GM12892 (cell line): ENCODE measurements at regions not wholly inside any gene's neighbourhood (a gene's known extent, or its start where the extent isn't known, plus 50 kb on each side); places are given as distances from the start of the nearest gene placed in this dataset.

Experiments
- DNase-seq: peaks from one replicate; pipeline ENCODE4 v3.0.0; 2011; ENCODE audit not compliant: insufficient read length
- FAIRE-seq: peaks from 2 replicates; lab custom pipeline; 2011; peaks lifted over from hg19 to GRCh38; lab: Jason Lieb, UNC
- POLR2A ChIP-seq: IDR thresholded peaks from 2 replicates; pipeline ENCODE4 v1.6.1; 2011; ENCODE audit warnings: low read depth, low read length, control low read depth
- POLR2AphosphoS5 ChIP-seq: IDR thresholded peaks from 2 replicates; pipeline ENCODE4 v1.6.1; 2011; ENCODE audit warnings: low read depth, low read length, control low read depth
- TAF1 ChIP-seq: IDR thresholded peaks from 2 replicates; pipeline ENCODE4 v1.6.1; 2011; ENCODE audit warnings: low read depth, mild to moderate bottlenecking, control low read depth, low read length, borderline replicate concordance

GRCh38 chr19:30084390-30084819 is 142.4 kb downstream of the URI1 start:
- FAIRE-seq (no peak), DNase-seq (no peak)
- TF ChIP-seq TAF1 (no peak), POLR2AphosphoS5 (no peak), POLR2A (no peak)

- no peak for FAIRE-seq
- DNase-seq: no peak
- TF ChIP-seq POLR2A (no peak), TAF1 (no peak), POLR2AphosphoS5 (no peak)
These were observed 143.4 kb downstream of the URI1 start for GRCh38 chr19:30085394-30085793.

GRCh38 chr19:30086220-30086619 is 144.2 kb downstream of the URI1 start:
- TF ChIP-seq POLR2A (no peak), TAF1 (no peak), POLR2AphosphoS5 (no peak)
- DNase-seq: no peak
- no peak for FAIRE-seq

GRCh38 chr19:30086916-30087315 is 144.9 kb downstream of the URI1 start:
- TF ChIP-seq POLR2AphosphoS5: no peak
- no peak for TF ChIP-seq POLR2A
- TF ChIP-seq TAF1: no peak
- no peak for FAIRE-seq
- no peak for DNase-seq

GRCh38 chr19:30087381-30088138 is 145.5 kb downstream of the URI1 start:
- FAIRE-seq: no peak
- no peak for DNase-seq
- no peak for TF ChIP-seq POLR2A
- no peak for TF ChIP-seq POLR2AphosphoS5
- no peak for TF ChIP-seq TAF1

GRCh38 chr19:30088567-30088966 is 146.5 kb downstream of the URI1 start:
- DNase-seq (no peak), FAIRE-seq (no peak)
- TF ChIP-seq TAF1 (no peak), POLR2A (no peak), POLR2AphosphoS5 (no peak)

- FAIRE-seq (no peak), DNase-seq (no peak)
- TF ChIP-seq POLR2AphosphoS5 (no peak), POLR2A (no peak), TAF1 (no peak)
These were observed 147.1 kb downstream of the URI1 start for GRCh38 chr19:30089086-30089665.

GRCh38 chr19:30090476-30090875 is 148.4 kb downstream of the URI1 start:
- DNase-seq: no peak
- TF ChIP-seq TAF1 (no peak), POLR2A (no peak), POLR2AphosphoS5 (no peak)
- no peak for FAIRE-seq

- DNase-seq (no peak), FAIRE-seq (no peak)
- TF ChIP-seq POLR2AphosphoS5: no peak
- no peak for TF ChIP-seq TAF1
- no peak for TF ChIP-seq POLR2A
These were observed 148.9 kb downstream of the URI1 start for GRCh38 chr19:30090963-30091362.

- DNase-seq (no peak), FAIRE-seq (no peak)
- TF ChIP-seq POLR2AphosphoS5 (no peak), POLR2A (no peak), TAF1 (no peak)
These were observed 149.4 kb downstream of the URI1 start for GRCh38 chr19:30091456-30091855.

GRCh38 chr19:30091856-30092255 is 149.8 kb downstream of the URI1 start:
- TF ChIP-seq POLR2A (no peak), POLR2AphosphoS5 (no peak), TAF1 (no peak)
- no peak for DNase-seq
- no peak for FAIRE-seq

- no peak for FAIRE-seq
- TF ChIP-seq POLR2AphosphoS5 (no peak), TAF1 (no peak), POLR2A (no peak)
These were observed 150.9 kb downstream of the URI1 start for GRCh38 chr19:30092721-30093569.

More at GRCh38 chr19:30092721-30093569, 150.9 kb downstream of the URI1 start:
- no peak for DNase-seq
